ENCODE measurements at regions not wholly inside any gene's neighbourhood (a gene's known extent, or its start where the extent isn't known, plus 50 kb on each side); places are given as distances from the start of the nearest gene placed in this dataset.
"Not testable (repeated sequence)": the region's sequence is repeated elsewhere in the genome, so short reads cannot be mapped to it uniquely, and the experiment has no call there.

GRCh38 chr4:170214101-170214500 is 124.3 kb upstream of the AADAT start:
- CTCF ChIA-PET = no interaction called here
- no peaks in the 10 kb centered on the region for H3K36me3 ChIP-seq (ENCODE audit: low read depth, low read length)
- no peaks in the 10 kb centered on the region for H3K4me1 ChIP-seq (ENCODE audit: insufficient read depth, low read length)
- intact Hi-C loops (cut with micrococcal nuclease) = no loop called here
- no peak overlapping the region for H3K27ac ChIP-seq (ENCODE audit: low read length)
- no peaks in the 10 kb centered on the region for H4K20me1 ChIP-seq (ENCODE audit: low read length)
- H3K4me3 ChIP-seq (ENCODE audit: low read length) = no peak overlapping the region
- no peak overlapping the region for H3K4me2 ChIP-seq (ENCODE audit: low read length)
- H3K79me2 ChIP-seq (ENCODE audit: low read length) = no peaks in the 10 kb centered on the region
- H2AFZ ChIP-seq (ENCODE audit: low read length) = no peak overlapping the region
- ATAC-seq (no peak), DNase-seq (no peak)
- no peaks in the 10 kb centered on the region for H3K27me3 ChIP-seq (ENCODE audit: low read length)
- no peaks in the 10 kb centered on the region for H3F3A ChIP-seq (ENCODE audit: low read length, unreplicated experiment)
- H3K9me2 ChIP-seq (replicated peaks; ENCODE audit: low read length) = no peaks in the 10 kb centered on the region
- TF ChIP-seq EZH2phosphoT487 (IDR thresholded peaks at IDR 0.05; ENCODE audit: borderline replicate concordance, low read length) (no peak), EZH2 (IDR thresholded peaks at IDR 0.05; ENCODE audit: low read length, unreplicated experiment) (no peak)
- TF ChIP-seq, protein P1, sequence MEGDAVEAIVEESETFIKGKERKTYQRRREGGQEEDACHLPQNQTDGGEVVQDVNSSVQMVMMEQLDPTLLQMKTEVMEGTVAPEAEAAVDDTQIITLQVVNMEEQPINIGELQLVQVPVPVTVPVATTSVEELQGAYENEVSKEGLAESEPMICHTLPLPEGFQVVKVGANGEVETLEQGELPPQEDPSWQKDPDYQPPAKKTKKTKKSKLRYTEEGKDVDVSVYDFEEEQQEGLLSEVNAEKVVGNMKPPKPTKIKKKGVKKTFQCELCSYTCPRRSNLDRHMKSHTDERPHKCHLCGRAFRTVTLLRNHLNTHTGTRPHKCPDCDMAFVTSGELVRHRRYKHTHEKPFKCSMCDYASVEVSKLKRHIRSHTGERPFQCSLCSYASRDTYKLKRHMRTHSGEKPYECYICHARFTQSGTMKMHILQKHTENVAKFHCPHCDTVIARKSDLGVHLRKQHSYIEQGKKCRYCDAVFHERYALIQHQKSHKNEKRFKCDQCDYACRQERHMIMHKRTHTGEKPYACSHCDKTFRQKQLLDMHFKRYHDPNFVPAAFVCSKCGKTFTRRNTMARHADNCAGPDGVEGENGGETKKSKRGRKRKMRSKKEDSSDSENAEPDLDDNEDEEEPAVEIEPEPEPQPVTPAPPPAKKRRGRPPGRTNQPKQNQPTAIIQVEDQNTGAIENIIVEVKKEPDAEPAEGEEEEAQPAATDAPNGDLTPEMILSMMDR (conservative IDR thresholded peaks at IDR 0.05; ENCODE audit: low read depth, low read length) = no peak
- H3K9me3 ChIP-seq (ENCODE audit: low read length) = no peaks in the 10 kb centered on the region
- no TSS peak for BruUV-seq (replicated peaks)
- POLR2A ChIA-PET (ENCODE audit: unreplicated experiment) = no interaction called here
- H3K9ac ChIP-seq (ENCODE audit: low read length) = no peak overlapping the region

DNA sequence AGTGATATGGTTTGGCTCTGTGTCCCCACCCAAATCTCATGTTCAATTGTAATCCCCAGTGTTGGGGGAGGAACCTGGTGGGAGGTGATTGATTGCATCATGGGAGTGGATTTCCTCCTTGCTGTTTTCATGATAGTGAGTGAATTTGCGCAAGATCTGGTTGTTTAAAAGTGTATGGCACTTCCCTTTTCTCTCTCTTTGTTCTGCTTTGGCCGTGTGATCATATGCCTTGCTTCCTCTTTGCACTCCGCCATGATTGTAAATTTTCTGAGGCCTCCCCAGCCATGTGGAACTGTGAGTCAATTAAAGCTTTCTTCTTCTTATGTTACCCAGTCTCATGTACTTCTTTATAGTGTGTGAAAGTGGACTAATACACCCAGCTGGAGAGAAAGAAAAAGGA is 113.0 kb upstream of the AADAT start:
- no peak for ATAC-seq
- H3K9me2 ChIP-seq (replicated peaks; ENCODE audit: low read length) = no peaks in the 10 kb centered on the region
- TF ChIP-seq EZH2phosphoT487 (IDR thresholded peaks at IDR 0.05; ENCODE audit: borderline replicate concordance, low read length) (no peak), EZH2 (IDR thresholded peaks at IDR 0.05; ENCODE audit: low read length, unreplicated experiment) (no peak)
- TF ChIP-seq, protein P1 (conservative IDR thresholded peaks at IDR 0.05; ENCODE audit: low read depth, low read length) = no peak
- no peaks in the 10 kb centered on the region for H3F3A ChIP-seq (ENCODE audit: low read length, unreplicated experiment)
- H3K4me2 ChIP-seq (ENCODE audit: low read length) = no peak overlapping the region
- no peak overlapping the region for H2AFZ ChIP-seq (ENCODE audit: low read length)
- H4K20me1 ChIP-seq (ENCODE audit: low read length) = no peaks in the 10 kb centered on the region
- CTCF ChIA-PET = no interaction called here
- no peaks in the 10 kb centered on the region for H3K9me3 ChIP-seq (ENCODE audit: low read length)
- H3K36me3 ChIP-seq (ENCODE audit: low read depth, low read length) = no peaks in the 10 kb centered on the region
- H3K79me2 ChIP-seq (ENCODE audit: low read length) = no peaks in the 10 kb centered on the region
- H3K27ac ChIP-seq (ENCODE audit: low read length) = no peak overlapping the region
- no peaks in the 10 kb centered on the region for H3K27me3 ChIP-seq (ENCODE audit: low read length)
- intact Hi-C loops (cut with micrococcal nuclease) = no loop called here
- POLR2A ChIA-PET (ENCODE audit: unreplicated experiment) = no interaction called here
- DNase-seq = no peak
- no peaks in the 10 kb centered on the region for H3K4me1 ChIP-seq (ENCODE audit: insufficient read depth, low read length)
- BruUV-seq (replicated peaks) = no TSS peak
- no peak overlapping the region for H3K9ac ChIP-seq (ENCODE audit: low read length)
- no peak overlapping the region for H3K4me3 ChIP-seq (ENCODE audit: low read length)

DNA sequence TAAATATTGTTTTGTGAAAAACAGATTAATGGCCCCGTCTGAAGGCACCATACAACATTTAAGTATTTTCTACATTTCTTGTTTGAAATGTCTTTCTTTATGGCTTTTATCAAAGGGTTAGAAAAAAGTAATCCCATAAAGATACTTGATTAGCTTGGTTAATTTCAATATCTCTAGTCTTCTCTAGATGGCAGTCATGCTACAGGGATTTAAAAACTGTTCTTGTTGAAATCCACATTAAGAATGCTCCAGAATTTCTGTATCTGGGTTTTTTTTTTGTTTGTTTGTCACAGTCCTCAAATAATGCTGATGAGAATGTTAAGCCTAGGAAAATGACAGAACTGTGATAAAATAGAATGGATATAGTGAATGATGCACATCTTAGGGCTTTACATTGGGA is 109.0 kb upstream of the AADAT start:
- Histone ChIP-seq H3K36me3 (ENCODE audit: low read depth, low read length) (no peaks in the 10 kb centered on the region), H3K9me3 (ENCODE audit: low read length) (no peaks in the 10 kb centered on the region), H2AFZ (ENCODE audit: low read length) (no peak overlapping the region), H3K79me2 (ENCODE audit: low read length) (no peaks in the 10 kb centered on the region), H3K27me3 (ENCODE audit: low read length) (no peaks in the 10 kb centered on the region), H3K27ac (ENCODE audit: low read length) (no peak overlapping the region), H3K4me2 (ENCODE audit: low read length) (no peak overlapping the region), H3K4me1 (ENCODE audit: insufficient read depth, low read length) (no peaks in the 10 kb centered on the region), H3K9ac (ENCODE audit: low read length) (no peak overlapping the region), H3F3A (ENCODE audit: low read length, unreplicated experiment) (no peaks in the 10 kb centered on the region), H4K20me1 (ENCODE audit: low read length) (no peaks in the 10 kb centered on the region), H3K4me3 (ENCODE audit: low read length) (no peak overlapping the region), H3K9me2 (replicated peaks; ENCODE audit: low read length) (no peaks in the 10 kb centered on the region)
- ATAC-seq (no peak), DNase-seq (peak; percentile 37)
- no TSS peak for BruUV-seq (replicated peaks)
- TF ChIP-seq, protein P1 (conservative IDR thresholded peaks at IDR 0.05; ENCODE audit: low read depth, low read length) = peak; percentile 57
- no peak for TF ChIP-seq EZH2 (IDR thresholded peaks at IDR 0.05; ENCODE audit: low read length, unreplicated experiment)
- CTCF ChIA-PET = interaction anchor here (0.6 to 1.0 kb wide), 3 partner anchors 10 to 1721 kb away, joined by 3 to 5 read pairs (median 4); no protein-coding TSS in a partner anchor
- POLR2A ChIA-PET (ENCODE audit: unreplicated experiment) = no interaction called here
- intact Hi-C loops (cut with micrococcal nuclease) = no loop called here

DNA sequence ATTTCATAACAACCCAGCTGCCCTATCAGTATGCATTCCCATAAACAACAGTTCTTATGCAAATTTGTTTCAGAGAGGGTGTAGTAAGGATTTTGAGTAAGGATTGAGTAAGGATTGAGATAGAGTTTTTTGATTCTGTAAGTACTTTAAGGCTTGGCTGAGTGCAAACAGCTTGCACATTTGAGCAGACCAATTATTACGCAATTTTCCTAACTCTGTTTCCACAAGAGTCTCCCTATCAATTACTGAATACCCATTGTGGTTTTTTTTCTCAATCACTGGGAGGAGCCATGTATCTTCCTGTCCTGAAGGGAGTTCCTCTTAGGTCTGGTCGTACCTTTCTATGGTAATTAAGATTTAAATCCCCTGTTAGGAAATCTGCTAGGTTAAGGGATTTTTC is 105.0 kb upstream of the AADAT start:
- H3K4me1 ChIP-seq (ENCODE audit: insufficient read depth, low read length); H4K20me1 ChIP-seq (ENCODE audit: low read length); H3K79me2 ChIP-seq (ENCODE audit: low read length); CTCF ChIA-PET; H3K9ac ChIP-seq (ENCODE audit: low read length); intact Hi-C loops (cut with micrococcal nuclease); H2AFZ ChIP-seq (ENCODE audit: low read length); H3K9me3 ChIP-seq (ENCODE audit: low read length); H3K27me3 ChIP-seq (ENCODE audit: low read length); DNase-seq; H3K4me2 ChIP-seq (ENCODE audit: low read length); H3K9me2 ChIP-seq (replicated peaks; ENCODE audit: low read length); BruUV-seq (replicated peaks); H3K4me3 ChIP-seq (ENCODE audit: low read length); H3K36me3 ChIP-seq (ENCODE audit: low read depth, low read length); H3F3A ChIP-seq (ENCODE audit: low read length, unreplicated experiment); ATAC-seq; H3K27ac ChIP-seq (ENCODE audit: low read length); POLR2A ChIA-PET (ENCODE audit: unreplicated experiment): not testable (repeated sequence)
